MM.1S (cell line): ENCODE measurements at regions not wholly inside any gene's neighbourhood (a gene's known extent, or its start where the extent isn't known, plus 50 kb on each side); places are given as distances from the start of the nearest gene placed in this dataset.

Experiments used
- DNase-seq: peaks from one replicate; pipeline ENCODE4 v3.0.0-alpha.2; 2015
- H2AFZ ChIP-seq: fragments of 300-600 bp; sonication (generic); 2 replicates; pipeline ENCODE4 v1.6.0; 2016; ENCODE audit warnings: antibody characterized with exemption, low read length
- H3F3A ChIP-seq: fragments of 300-600 bp; sonication (generic); 2 replicates; pipeline ENCODE4 v1.6.1; 2016; ENCODE audit warnings: mild to moderate bottlenecking, antibody characterized with exemption, low read length, moderate library complexity, mixed read lengths; ENCODE audit not compliant: insufficient read depth
- H3K27ac ChIP-seq: fragments of 300-600 bp; sonication (generic); 2 replicates; pipeline ENCODE4 v1.5.1; 2016; ENCODE audit warnings: mild to moderate bottlenecking, low read length
- H3K27me3 ChIP-seq: fragments of 300-600 bp; sonication (generic); replicated peaks from 2 replicates; pipeline ENCODE4 v1.6.0; 2016; ENCODE audit warnings: low read length; ENCODE audit not compliant: insufficient read depth
- H3K36me3 ChIP-seq: fragments of 300-600 bp; sonication (generic); replicated peaks from 2 replicates; pipeline ENCODE4 v1.6.1; 2016; ENCODE audit warnings: mild to moderate bottlenecking, low read length, mixed read lengths; ENCODE audit not compliant: insufficient read depth
- H3K4me1 ChIP-seq: fragments of 300-600 bp; sonication (generic); 2 replicates; pipeline ENCODE4 v1.6.1; 2016; ENCODE audit warnings: low read length, mixed read lengths
- H3K4me2 ChIP-seq: fragments of 300-600 bp; sonication (generic); 2 replicates; pipeline ENCODE4 v1.6.0; 2016; ENCODE audit warnings: low read depth, low read length
- H3K4me3 ChIP-seq: fragments of 300-600 bp; sonication (generic); 2 replicates; pipeline ENCODE4 v1.5.1; 2016; ENCODE audit warnings: low read length, mixed read lengths
- H3K79me2 ChIP-seq: fragments of 300-600 bp; sonication (generic); 2 replicates; pipeline ENCODE4 v1.6.1; 2016; ENCODE audit warnings: mixed run types, low read length, mixed read lengths
- H3K9ac ChIP-seq: fragments of 300-600 bp; sonication (generic); 2 replicates; pipeline ENCODE4 v1.6.1; 2016; ENCODE audit warnings: low read length, mixed read lengths
- H3K9me2 ChIP-seq: fragments of 300-600 bp; sonication (generic); replicated peaks from 2 replicates; pipeline ENCODE4 v1.6.1; 2016; ENCODE audit warnings: mild to moderate bottlenecking, low read length, mixed read lengths; ENCODE audit not compliant: insufficient read depth
- H3K9me3 ChIP-seq: fragments of 300-600 bp; sonication (generic); replicated peaks from 2 replicates; pipeline ENCODE4 v1.6.1; 2016; ENCODE audit warnings: mild to moderate bottlenecking, low read length, mixed read lengths; ENCODE audit not compliant: insufficient read depth
- H4K20me1 ChIP-seq: fragments of 300-600 bp; sonication (generic); 2 replicates; pipeline ENCODE4 v1.6.1; 2016; ENCODE audit warnings: mild to moderate bottlenecking, low read length, moderate library complexity, mixed read lengths; ENCODE audit not compliant: insufficient read depth
- CTCF ChIP-seq: fragments of 300-600 bp; sonication (generic); IDR thresholded peaks from 2 replicates; pipeline ENCODE4 v1.5.1; 2016; ENCODE audit warnings: antibody characterized with exemption, low read length, mixed read lengths
- EZH2 ChIP-seq: fragments of 300-600 bp; sonication (generic); optimal IDR thresholded peaks from 2 replicates; pipeline ENCODE3; 2017; ENCODE audit warnings: low read depth, mild to moderate bottlenecking, antibody characterized with exemption, low read length, mixed read lengths
- EZH2phosphoT487 ChIP-seq: fragments of 300-600 bp; sonication (generic); IDR thresholded peaks from 2 replicates; pipeline ENCODE4 v1.6.1; 2018; ENCODE audit warnings: antibody characterized with exemption, low read length

DNA sequence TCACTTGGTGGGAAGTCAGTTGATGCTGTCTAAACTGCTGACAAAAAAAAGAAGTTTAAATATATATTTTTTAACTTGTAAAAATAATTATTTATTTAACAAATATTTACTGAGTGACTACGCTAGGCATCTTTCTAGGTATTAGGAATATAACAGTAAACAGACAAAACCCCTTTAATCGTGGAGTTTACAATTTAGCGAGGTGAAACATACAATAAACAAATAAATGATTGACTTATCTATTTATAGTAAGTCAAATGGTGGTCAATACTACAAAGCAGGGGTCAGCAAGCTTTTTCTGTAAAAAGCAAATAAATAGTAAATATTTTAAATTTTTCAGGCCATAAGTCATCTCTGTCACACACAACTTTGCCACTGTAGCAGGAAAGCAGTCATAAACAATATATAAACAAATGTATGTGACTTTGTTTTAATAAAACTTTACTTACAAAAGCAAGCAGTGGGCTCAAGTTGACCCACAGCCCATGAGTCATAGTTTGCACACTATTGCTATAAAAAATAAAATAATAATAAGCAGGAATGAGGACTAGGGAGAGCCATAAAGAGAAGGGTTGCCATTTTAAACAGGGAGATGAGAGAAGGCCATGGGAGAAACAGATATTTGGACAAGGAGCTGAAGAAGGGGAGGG lies 263.9 kb downstream of the PLPP3 start:
- H3K9me3 ChIP-seq: no peaks in the 10 kb centered on the region
- no peak overlapping the region for H3K4me2 ChIP-seq
- no peaks in the 10 kb centered on the region for H3F3A ChIP-seq
- H3K27ac ChIP-seq: no peak overlapping the region
- H4K20me1 ChIP-seq: no peaks in the 10 kb centered on the region
- no peaks in the 10 kb centered on the region for H3K79me2 ChIP-seq
- no peaks in the 10 kb centered on the region for H3K36me3 ChIP-seq
- no peak for DNase-seq
- no peak overlapping the region for H3K9ac ChIP-seq
- H3K4me3 ChIP-seq: no peak overlapping the region
- H3K9me2 ChIP-seq: no peaks in the 10 kb centered on the region
- H3K27me3 ChIP-seq: no peaks in the 10 kb centered on the region
- H2AFZ ChIP-seq: no peak overlapping the region
- no peaks in the 10 kb centered on the region for H3K4me1 ChIP-seq
- TF ChIP-seq EZH2phosphoT487 (no peak), EZH2 (no peak), CTCF (no peak)

- H3F3A ChIP-seq: no peaks in the 10 kb centered on the region
- no peaks in the 10 kb centered on the region for H3K27me3 ChIP-seq
- no peaks in the 10 kb centered on the region for H4K20me1 ChIP-seq
- no peak for TF ChIP-seq EZH2
- TF ChIP-seq CTCF: no peak
- TF ChIP-seq EZH2phosphoT487: no peak
- H3K9ac ChIP-seq: no peak overlapping the region
- H2AFZ ChIP-seq: no peak overlapping the region
- H3K9me3 ChIP-seq: no peaks in the 10 kb centered on the region
- H3K4me1 ChIP-seq: no peaks in the 10 kb centered on the region
- H3K4me2 ChIP-seq: no peak overlapping the region
- no peaks in the 10 kb centered on the region for H3K9me2 ChIP-seq
- DNase-seq: no peak
- no peak overlapping the region for H3K4me3 ChIP-seq
- H3K27ac ChIP-seq: no peak overlapping the region
- no peaks in the 10 kb centered on the region for H3K36me3 ChIP-seq
- H3K79me2 ChIP-seq: no peaks in the 10 kb centered on the region
Observed at GRCh38 chr1:56313560-56313959, 265.8 kb downstream of the PLPP3 start.

GRCh38 chr1:56311766-56312165 lies 267.6 kb downstream of the PLPP3 start:
- H3K79me2 ChIP-seq: no peaks in the 10 kb centered on the region
- no peaks in the 10 kb centered on the region for H3K4me1 ChIP-seq
- no peaks in the 10 kb centered on the region for H4K20me1 ChIP-seq
- H3K27ac ChIP-seq: no peak overlapping the region
- H3K9me3 ChIP-seq: no peaks in the 10 kb centered on the region
- no peak for DNase-seq
- no peaks in the 10 kb centered on the region for H3K9me2 ChIP-seq
- no peak overlapping the region for H3K4me3 ChIP-seq
- no peak overlapping the region for H3K4me2 ChIP-seq
- H3K9ac ChIP-seq: no peak overlapping the region
- TF ChIP-seq EZH2phosphoT487: no peak
- no peak for TF ChIP-seq EZH2
- TF ChIP-seq CTCF: no peak
- H2AFZ ChIP-seq: no peak overlapping the region
- H3K36me3 ChIP-seq: no peaks in the 10 kb centered on the region
- no peaks in the 10 kb centered on the region for H3F3A ChIP-seq
- H3K27me3 ChIP-seq: no peaks in the 10 kb centered on the region
